Suprapubic skin (tissue), 4 donors: ENCODE measurements at regions not wholly inside any gene's neighbourhood (a gene's known extent, or its start where the extent isn't known, plus 50 kb on each side); places are given as distances from the start of the nearest gene placed in this dataset.

Source experiments
- DNase-seq, 2 donors: peaks; one replicate each; pipeline ENCODE4 v3.0.0-alpha.2; 2019; ENCODE audit warnings: low spot score in 2 of 2
- H3K27ac ChIP-seq: fragments of 200-600 bp; sonication (generic); one replicate; pipeline ENCODE4 v1.5.1; 2019
- H3K27me3 ChIP-seq: fragments of 200-600 bp; sonication (generic); one replicate; pipeline ENCODE4 v1.5.1; 2019
- H3K36me3 ChIP-seq: fragments of 200-600 bp; sonication (generic); one replicate; pipeline ENCODE4 v1.5.1; 2019
- H3K4me1 ChIP-seq: fragments of 200-600 bp; sonication (generic); one replicate; pipeline ENCODE4 v1.5.1; 2019
- H3K4me3 ChIP-seq: fragments of 200-600 bp; sonication (generic); one replicate; pipeline ENCODE4 v1.5.1; 2019; ENCODE audit warnings: mild to moderate bottlenecking
- H3K9me3 ChIP-seq: fragments of 200-600 bp; sonication (generic); one replicate; pipeline ENCODE4 v1.5.1; 2019
- CTCF ChIP-seq, 2 donors: fragments of 200-600 bp in 1 of 2; fragments of 450-650 bp in 1 of 2; sonication (generic) in 1 of 2; IDR thresholded peaks; one replicate each; pipeline ENCODE4 v1.5.1; 2016 to 2019; ENCODE audit warnings: antibody characterized with exemption in 2 of 2, mild to moderate bottlenecking in 1 of 2, moderate library complexity in 1 of 2
- EP300 ChIP-seq: sonication (generic); formaldehyde crosslinking; IDR thresholded peaks from one replicate; pipeline ENCODE4 v1.6.1; 2017; ENCODE audit warnings: antibody characterized with exemption
- POLR2A ChIP-seq, 2 donors: fragments of 450-650 bp; IDR thresholded peaks; one replicate each; pipeline ENCODE4 v1.6.1; 2017; ENCODE audit warnings: antibody characterized with exemption in 2 of 2, mild to moderate bottlenecking in 2 of 2, moderate library complexity in 2 of 2
- POLR2AphosphoS5 ChIP-seq, 3 donors: sonication (generic); formaldehyde crosslinking; IDR thresholded peaks; one replicate each; pipeline ENCODE4 v1.6.1; 2017; ENCODE audit warnings: antibody characterized with exemption in 3 of 3
- WGBS: methylation state at CpG from one replicate; pipeline ENCODE4 v1.1.5; 2018; 5-methylcytosine and 5-hydroxymethylcytosine counted together

- no peaks in the 10 kb centered on the region for H3K9me3 ChIP-seq
- TF ChIP-seq EP300 (no peak), POLR2AphosphoS5 (IDR thresholded peaks at IDR 0.05) (no peak), CTCF (IDR thresholded peaks at IDR 0.05) (no peak), POLR2A (IDR thresholded peaks at IDR 0.05) (no peak)
- no peak overlapping the region for H3K27ac ChIP-seq
- 40% methylated on average over 1 of the region's 1 CpG for WGBS
- H3K4me1 ChIP-seq = no peaks in the 10 kb centered on the region
- H3K36me3 ChIP-seq = no peaks in the 10 kb centered on the region
- no peaks in the 10 kb centered on the region for H3K27me3 ChIP-seq
- no peak overlapping the region for H3K4me3 ChIP-seq
- no peak for DNase-seq
Measured at GRCh38 chr3:132161608-132162007, 126.8 kb upstream of the CPNE4 start.

- TF ChIP-seq POLR2A (IDR thresholded peaks at IDR 0.05) = no peak
- no peak for TF ChIP-seq EP300
- TF ChIP-seq POLR2AphosphoS5 (IDR thresholded peaks at IDR 0.05) = no peak
- no peak for TF ChIP-seq CTCF (IDR thresholded peaks at IDR 0.05)
- 30% methylated on average over 1 of the region's 1 CpG for WGBS
- DNase-seq = no peak
- Histone ChIP-seq H3K36me3 (no peaks in the 10 kb centered on the region), H3K4me3 (no peak overlapping the region), H3K4me1 (no peaks in the 10 kb centered on the region), H3K27me3 (no peaks in the 10 kb centered on the region), H3K9me3 (no peaks in the 10 kb centered on the region), H3K27ac (no peak overlapping the region)
Measured at GRCh38 chr3:132164469-132165092, 129.8 kb upstream of the CPNE4 start.

GRCh38 chr3:132167870-132168269 lies 133.1 kb upstream of the CPNE4 start:
- TF ChIP-seq POLR2A (IDR thresholded peaks at IDR 0.05) = no peak
- H3K4me1 ChIP-seq = no peaks in the 10 kb centered on the region
- no peak overlapping the region for H3K27ac ChIP-seq
- no peaks in the 10 kb centered on the region for H3K36me3 ChIP-seq
- no peak overlapping the region for H3K4me3 ChIP-seq
- H3K9me3 ChIP-seq = no peaks in the 10 kb centered on the region
- peaks cover under 1% of the 10 kb centered on the region for H3K27me3 ChIP-seq
- no peak for DNase-seq
- 75% methylated on average over 5 of the region's 5 CpGs for WGBS

GRCh38 chr3:132174500-132174899 lies 139.7 kb upstream of the CPNE4 start:
- Histone ChIP-seq H3K27ac (no peak overlapping the region), H3K9me3 (no peaks in the 10 kb centered on the region), H3K36me3 (no peaks in the 10 kb centered on the region), H3K27me3 (peaks cover 10% of the 10 kb centered on the region), H3K4me3 (no peak overlapping the region), H3K4me1 (no peaks in the 10 kb centered on the region)
- DNase-seq = no peak
- WGBS = 77% methylated on average over 1 of the region's 1 CpG
- TF ChIP-seq POLR2AphosphoS5 (IDR thresholded peaks at IDR 0.05) = no peak

GRCh38 chr3:132180337-132180791 lies 136.8 kb upstream of the ACP3 start:
- no peak for TF ChIP-seq POLR2AphosphoS5 (IDR thresholded peaks at IDR 0.05)
- no peak for TF ChIP-seq POLR2A (IDR thresholded peaks at IDR 0.05)
- no peak for TF ChIP-seq CTCF (IDR thresholded peaks at IDR 0.05)
- TF ChIP-seq EP300 = no peak
- no peak for DNase-seq
- WGBS = 9% methylated on average over 3 of the region's 3 CpGs

GRCh38 chr3:132183811-132184210 lies 133.4 kb upstream of the ACP3 start:
- Histone ChIP-seq H3K4me1 (no peaks in the 10 kb centered on the region), H3K36me3 (no peaks in the 10 kb centered on the region), H3K9me3 (no peaks in the 10 kb centered on the region), H3K27me3 (no peaks in the 10 kb centered on the region), H3K27ac (no peak overlapping the region), H3K4me3 (no peak overlapping the region)
- no peak for DNase-seq
- TF ChIP-seq POLR2AphosphoS5 (IDR thresholded peaks at IDR 0.05) (no peak), EP300 (no peak), CTCF (IDR thresholded peaks at IDR 0.05) (no peak), POLR2A (IDR thresholded peaks at IDR 0.05) (no peak)
- 60% methylated on average over 1 of the region's 1 CpG for WGBS

More at GRCh38 chr3:132180337-132180791, 136.8 kb upstream of the ACP3 start:
- Histone ChIP-seq H3K36me3 (no peaks in the 10 kb centered on the region), H3K27me3 (no peaks in the 10 kb centered on the region), H3K4me3 (no peak overlapping the region), H3K27ac (no peak overlapping the region), H3K9me3 (no peaks in the 10 kb centered on the region), H3K4me1 (no peaks in the 10 kb centered on the region)
